CD4-positive, alpha-beta T cell (primary cell): ENCODE measurements at regions not wholly inside any gene's neighbourhood (a gene's known extent, or its start where the extent isn't known, plus 50 kb on each side); places are given as distances from the start of the nearest gene placed in this dataset.

Experiments
- ATAC-seq: fragments of 200-7000 bp; cut with Tn5 transposase; one replicate; pipeline ENCODE4 v1.10.0; 2022; ENCODE audit warnings: mild to moderate bottlenecking; ENCODE audit not compliant: poor library complexity
- CTCF ChIA-PET: fragments of 350-600 bp; sonication (Branson Sonifier 250); formaldehyde crosslinking; loops from one replicate; lab custom pipeline; 2021; ENCODE audit warnings: antibody characterized with exemption, inconsistent platforms; lab: Charles Lee
- POLR2A ChIA-PET: fragments of 350-600 bp; sonication (Branson Sonifier 250); formaldehyde crosslinking; loops from one replicate; lab custom pipeline; 2021; ENCODE audit warnings: antibody characterized with exemption, inconsistent platforms; lab: Charles Lee
- DNase-seq, 14 experiments: peaks; one replicate each; pipeline ENCODE4 v3.0.0-alpha.2; 2013 to 2020; ENCODE audit warnings: mixed read lengths in 2 of 14
- H3K27ac ChIP-seq, 2 donors: one replicate each; pipeline versions ENCODE4 v1.5.1 to v1.7.0; 2013; ENCODE audit warnings: low read length in 2 of 2, low read depth in 1 of 2, mild to moderate bottlenecking in 1 of 2
- H3K27me3 ChIP-seq, 2 experiments: 1 replicate in 1 of 2; 2 replicates in 1 of 2; pipeline versions ENCODE4 v1.6.1 to v1.7.0; 2013; ENCODE audit warnings: low read length in 2 of 2, control low read depth in 1 of 2, mild to moderate bottlenecking in 1 of 2, moderate library complexity in 1 of 2; ENCODE audit not compliant: insufficient read depth in 2 of 2, control insufficient read depth in 1 of 2
- H3K36me3 ChIP-seq: one replicate; pipeline ENCODE4 v1.6.1; 2013; ENCODE audit warnings: low read length, control low read depth; ENCODE audit not compliant: insufficient read depth
- H3K4me1 ChIP-seq: one replicate; pipeline ENCODE4 v1.6.1; 2013; ENCODE audit warnings: low read length, control low read depth; ENCODE audit not compliant: insufficient read depth
- H3K4me3 ChIP-seq: one replicate; pipeline ENCODE4 v1.5.1; 2013; ENCODE audit warnings: mild to moderate bottlenecking, low read length, moderate library complexity
- H3K9me3 ChIP-seq, 2 experiments: 1 replicate in 1 of 2; 2 replicates in 1 of 2; pipeline versions ENCODE4 v1.6.1 to v1.7.0; 2013; ENCODE audit warnings: low read length in 2 of 2, mild to moderate bottlenecking in 2 of 2, control low read depth in 1 of 2, moderate library complexity in 1 of 2; ENCODE audit not compliant: control insufficient read depth in 1 of 2, insufficient read depth in 1 of 2
- H3K27ac Mint-ChIP-seq: one replicate; pipeline ENCODE4 v1.8.0; 2020; ENCODE audit warnings: mixed read lengths
- H3K27me3 Mint-ChIP-seq: one replicate; pipeline ENCODE4 v1.8.0; 2021; ENCODE audit warnings: mixed read lengths
- H3K36me3 Mint-ChIP-seq: one replicate; pipeline ENCODE4 v1.8.0; 2021; ENCODE audit warnings: low read depth, mixed read lengths
- H3K4me1 Mint-ChIP-seq: one replicate; pipeline ENCODE4 v1.8.0; 2021; ENCODE audit warnings: low read depth, mixed read lengths
- H3K4me3 Mint-ChIP-seq: one replicate; pipeline ENCODE4 v1.8.0; 2020; ENCODE audit warnings: mild to moderate bottlenecking, mixed read lengths
- H3K9me3 Mint-ChIP-seq: one replicate; pipeline ENCODE4 v1.8.0; 2020; ENCODE audit warnings: mixed read lengths
- intact Hi-C, 2 experiments: fragments of 100-400 bp; cut with DNase I in 1 of 2; cut with micrococcal nuclease in 1 of 2; formaldehyde crosslinking; loops; one replicate each; pipeline versions ENCODE4 v1.15.1 to v1.9.0; 2023 to 2025; cut with DNase I, micrococcal nuclease
- TF ChIP-seq, protein P1 (sequence below): fragments of 200-600 bp; IDR thresholded peaks from one replicate; pipeline ENCODE4 v1.8.0; 2022; ENCODE audit warnings: antibody characterized with exemption, mild to moderate bottlenecking

DNA sequence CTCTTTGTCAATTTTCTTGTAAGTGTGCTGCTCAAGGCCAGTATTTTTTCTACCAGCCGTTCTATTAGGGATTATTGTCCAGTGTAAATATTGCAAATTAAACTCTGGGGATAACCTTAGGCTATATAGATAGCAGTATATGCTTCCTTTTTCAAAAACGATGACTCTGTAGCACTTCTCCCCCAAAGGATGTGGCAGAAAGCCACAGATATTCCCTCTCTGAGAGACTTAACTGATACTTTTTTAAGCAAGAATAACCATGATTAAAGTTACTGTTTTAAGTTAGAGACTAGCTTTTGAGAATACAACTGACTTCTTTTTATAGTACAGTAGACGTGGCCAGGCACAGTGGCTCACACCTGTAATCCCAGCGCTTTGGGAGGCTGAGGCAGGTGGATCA lies 130.0 kb downstream of the FHIP1A start:
- ChIA-PET POLR2A (no interaction called here), CTCF (interaction anchor here (0.7 kb wide), 1 partner anchor 82 kb away, joined by 3 read pairs; no protein-coding TSS in a partner anchor)
- Histone ChIP-seq H3K27me3 (no peaks in the 10 kb centered on the region), H3K4me3 (no peak overlapping the region), H3K27ac (no peak overlapping the region), H3K36me3 (no peaks in the 10 kb centered on the region), H3K9me3 (no peaks in the 10 kb centered on the region), H3K4me1 (no peaks in the 10 kb centered on the region)
- ATAC-seq, result no peak
- Mint-ChIP-seq H3K9me3 (no peaks in the 10 kb centered on the region), H3K4me3 (no peak overlapping the region), H3K27me3 (peaks cover 27% of the 10 kb centered on the region), H3K4me1 (no peaks in the 10 kb centered on the region), H3K36me3 (no peaks in the 10 kb centered on the region), H3K27ac (no peak overlapping the region)
- intact Hi-C loops, result no loop called here
- DNase-seq, result no peak
- TF ChIP-seq, protein P1, sequence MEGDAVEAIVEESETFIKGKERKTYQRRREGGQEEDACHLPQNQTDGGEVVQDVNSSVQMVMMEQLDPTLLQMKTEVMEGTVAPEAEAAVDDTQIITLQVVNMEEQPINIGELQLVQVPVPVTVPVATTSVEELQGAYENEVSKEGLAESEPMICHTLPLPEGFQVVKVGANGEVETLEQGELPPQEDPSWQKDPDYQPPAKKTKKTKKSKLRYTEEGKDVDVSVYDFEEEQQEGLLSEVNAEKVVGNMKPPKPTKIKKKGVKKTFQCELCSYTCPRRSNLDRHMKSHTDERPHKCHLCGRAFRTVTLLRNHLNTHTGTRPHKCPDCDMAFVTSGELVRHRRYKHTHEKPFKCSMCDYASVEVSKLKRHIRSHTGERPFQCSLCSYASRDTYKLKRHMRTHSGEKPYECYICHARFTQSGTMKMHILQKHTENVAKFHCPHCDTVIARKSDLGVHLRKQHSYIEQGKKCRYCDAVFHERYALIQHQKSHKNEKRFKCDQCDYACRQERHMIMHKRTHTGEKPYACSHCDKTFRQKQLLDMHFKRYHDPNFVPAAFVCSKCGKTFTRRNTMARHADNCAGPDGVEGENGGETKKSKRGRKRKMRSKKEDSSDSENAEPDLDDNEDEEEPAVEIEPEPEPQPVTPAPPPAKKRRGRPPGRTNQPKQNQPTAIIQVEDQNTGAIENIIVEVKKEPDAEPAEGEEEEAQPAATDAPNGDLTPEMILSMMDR, result no peak

DNA sequence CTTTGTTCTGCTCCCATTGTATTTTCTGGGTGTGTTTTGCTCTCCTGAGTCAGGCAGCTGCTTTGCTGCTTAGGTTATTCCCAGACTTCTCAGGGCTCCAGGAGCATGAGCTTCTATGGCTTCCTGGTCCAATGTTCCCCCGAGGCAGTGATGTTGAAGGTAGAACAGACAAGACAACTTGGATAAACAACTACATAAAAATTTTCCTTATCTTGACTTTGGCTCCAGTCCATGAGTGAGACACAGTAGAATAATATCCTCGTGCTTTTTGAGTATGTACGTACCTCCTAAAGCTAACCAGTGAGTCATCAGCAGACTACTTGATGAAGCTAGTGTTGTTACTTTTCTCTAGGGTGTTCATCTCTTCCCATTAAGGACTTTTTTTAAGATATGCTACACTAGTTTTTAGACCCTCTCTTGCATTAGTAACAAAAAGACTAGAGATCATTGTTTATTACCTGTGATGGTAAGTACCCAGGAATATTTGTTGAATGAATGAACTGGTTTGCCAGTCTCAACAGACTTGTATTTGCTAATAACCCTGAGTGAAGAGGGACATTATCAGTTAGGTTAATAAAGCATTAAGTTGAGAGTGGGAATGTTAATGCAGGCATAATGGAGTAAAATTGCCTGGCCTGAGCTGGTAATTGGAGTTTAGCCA lies 131.9 kb downstream of the FHIP1A start:
- Histone ChIP-seq H3K27me3 (no peaks in the 10 kb centered on the region), H3K9me3 (no peaks in the 10 kb centered on the region), H3K27ac (no peak overlapping the region), H3K36me3 (no peaks in the 10 kb centered on the region), H3K4me1 (no peaks in the 10 kb centered on the region), H3K4me3 (no peak overlapping the region)
- Mint-ChIP-seq H3K27me3 (peaks cover 30% of the 10 kb centered on the region), H3K9me3 (no peaks in the 10 kb centered on the region), H3K27ac (no peak overlapping the region), H3K4me1 (no peaks in the 10 kb centered on the region), H3K36me3 (no peaks in the 10 kb centered on the region), H3K4me3 (no peak overlapping the region)
- TF ChIP-seq, protein P1, result no peak
- ChIA-PET CTCF (interaction anchor here (0.8 kb wide), 1 partner anchor 8 kb away, joined by 3 read pairs; no protein-coding TSS in a partner anchor), POLR2A (no interaction called here)
- intact Hi-C loops, result no loop called here
- DNase-seq (no peak), ATAC-seq (no peak)

DNA sequence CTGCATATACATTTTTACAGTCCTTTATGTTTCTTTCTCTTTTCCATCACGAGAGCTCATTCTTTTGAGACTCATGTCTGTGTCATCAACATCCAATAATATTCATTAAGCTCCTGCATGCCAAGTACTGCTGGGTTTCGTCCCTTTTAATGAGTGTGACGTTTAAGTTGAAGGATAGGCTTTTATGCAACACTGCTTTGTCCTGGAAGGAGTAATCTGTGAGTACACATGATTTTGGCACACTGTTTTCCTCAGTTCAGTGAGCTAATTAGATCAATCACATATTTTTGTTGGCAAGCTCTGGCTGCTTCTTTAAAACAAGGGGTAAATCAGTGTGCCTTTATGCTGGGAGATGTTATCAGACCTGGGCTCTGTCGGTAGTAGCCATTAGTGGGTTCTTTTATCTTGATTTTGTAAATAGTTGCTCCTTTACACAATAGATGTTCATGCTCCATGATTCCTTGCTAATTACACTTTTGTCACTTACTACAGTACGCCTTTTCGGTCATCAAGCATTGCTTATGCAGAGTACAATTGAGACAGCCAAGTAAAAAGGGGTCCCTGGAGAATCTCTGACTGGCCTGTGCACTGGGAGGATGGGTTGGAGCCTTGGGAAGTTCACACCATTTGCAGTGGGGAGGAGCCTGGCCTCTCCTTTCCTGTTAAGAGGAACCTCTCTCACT lies 132.6 kb downstream of the FHIP1A start:
- intact Hi-C loops, result no loop called here
- Mint-ChIP-seq H3K4me3 (no peak overlapping the region), H3K27me3 (peaks cover 30% of the 10 kb centered on the region), H3K9me3 (no peaks in the 10 kb centered on the region), H3K27ac (no peak overlapping the region), H3K4me1 (no peaks in the 10 kb centered on the region), H3K36me3 (no peaks in the 10 kb centered on the region)
- H3K9me3 ChIP-seq, result no peaks in the 10 kb centered on the region
- H3K4me1 ChIP-seq, result no peaks in the 10 kb centered on the region
- H3K36me3 ChIP-seq, result no peaks in the 10 kb centered on the region
- TF ChIP-seq, protein P1, result no peak
- CTCF ChIA-PET, result interaction anchor here (0.8 kb wide), 1 partner anchor 9 kb away, joined by 3 read pairs; no protein-coding TSS in a partner anchor
- no peak overlapping the region for H3K4me3 ChIP-seq
- POLR2A ChIA-PET, result no interaction called here
- ATAC-seq, result no peak
- no peak overlapping the region for H3K27ac ChIP-seq
- DNase-seq, result no peak
- no peaks in the 10 kb centered on the region for H3K27me3 ChIP-seq
